ENCODE measurements at regions not wholly inside any gene's neighbourhood (a gene's known extent, or its start where the extent isn't known, plus 50 kb on each side); places are given as distances from the start of the nearest gene placed in this dataset.

- DNase-seq (ENCODE audit: low spot score): no peak
- H3K4me2 ChIP-seq: no peak overlapping the region
- H3K9ac ChIP-seq: no peak overlapping the region
- H3K4me3 ChIP-seq: no peak overlapping the region
- H3K4me1 ChIP-seq: no peaks in the 10 kb centered on the region
- H2AFZ ChIP-seq (replicated peaks): no peak overlapping the region
- no peaks in the 10 kb centered on the region for H3F3A ChIP-seq (ENCODE audit: low read depth)
- Mint-ChIP-seq H3K27me3 (ENCODE audit: insufficient read depth, low read depth) (no peaks in the 10 kb centered on the region), H3K9me3 (peaks cover 3% of the 10 kb centered on the region), H3K36me3 (no peaks in the 10 kb centered on the region), H3K4me3 (no peak overlapping the region), H3K27ac (no peak overlapping the region), H3K4me1 (no peaks in the 10 kb centered on the region)
- H3K79me2 ChIP-seq (ENCODE audit: low read depth): no peaks in the 10 kb centered on the region
- H3K27ac ChIP-seq: no peak overlapping the region
- TF ChIP-seq EZH2phosphoT487 (IDR thresholded peaks at IDR 0.05) (no peak), CTCF (IDR thresholded peaks at IDR 0.05) (no peak), EZH2 (IDR thresholded peaks at IDR 0.05) (no peak)
- no peaks in the 10 kb centered on the region for H4K20me1 ChIP-seq (ENCODE audit: low read depth)
- no peaks in the 10 kb centered on the region for H3K36me3 ChIP-seq
- no peaks in the 10 kb centered on the region for H3K9me3 ChIP-seq (ENCODE audit: low read depth)
- H3K27me3 ChIP-seq: no peaks in the 10 kb centered on the region
These were observed 1797.4 kb downstream of the NCAM2 start for GRCh38 chr21:22795644-22796043.

GRCh38 chr21:22796147-22796546, 1797.9 kb downstream of the NCAM2 start:
- no peak for DNase-seq (ENCODE audit: low spot score)
- Histone ChIP-seq H3K4me3 (no peak overlapping the region), H3K36me3 (no peaks in the 10 kb centered on the region), H3K4me2 (no peak overlapping the region), H3K27ac (no peak overlapping the region), H3K79me2 (ENCODE audit: low read depth) (no peaks in the 10 kb centered on the region), H2AFZ (replicated peaks) (no peak overlapping the region), H3K9me3 (ENCODE audit: low read depth) (no peaks in the 10 kb centered on the region), H3K9ac (no peak overlapping the region), H3K27me3 (no peaks in the 10 kb centered on the region), H3F3A (ENCODE audit: low read depth) (no peaks in the 10 kb centered on the region), H3K4me1 (no peaks in the 10 kb centered on the region), H4K20me1 (ENCODE audit: low read depth) (no peaks in the 10 kb centered on the region)
- no peaks in the 10 kb centered on the region for H3K36me3 Mint-ChIP-seq
- peaks cover 3% of the 10 kb centered on the region for H3K9me3 Mint-ChIP-seq
- H3K4me1 Mint-ChIP-seq: no peaks in the 10 kb centered on the region
- TF ChIP-seq CTCF (IDR thresholded peaks at IDR 0.05): no peak
- TF ChIP-seq EZH2 (IDR thresholded peaks at IDR 0.05): no peak
- TF ChIP-seq EZH2phosphoT487 (IDR thresholded peaks at IDR 0.05): no peak
- no peak overlapping the region for H3K4me3 Mint-ChIP-seq
- no peak overlapping the region for H3K27ac Mint-ChIP-seq
- no peaks in the 10 kb centered on the region for H3K27me3 Mint-ChIP-seq (ENCODE audit: insufficient read depth, low read depth)

GRCh38 chr21:22804151-22804550, 1805.9 kb downstream of the NCAM2 start:
- H3K4me2 ChIP-seq: no peak overlapping the region
- no peak overlapping the region for H3K27ac ChIP-seq
- H3K4me3 Mint-ChIP-seq: no peak overlapping the region
- no peak overlapping the region for H3K27ac Mint-ChIP-seq
- no peak for DNase-seq (ENCODE audit: low spot score)
- no peaks in the 10 kb centered on the region for H3K27me3 Mint-ChIP-seq (ENCODE audit: insufficient read depth, low read depth)
- H3K27me3 ChIP-seq: no peaks in the 10 kb centered on the region
- H3K36me3 Mint-ChIP-seq: no peaks in the 10 kb centered on the region
- no peak overlapping the region for H3K4me3 ChIP-seq
- no peaks in the 10 kb centered on the region for H3K79me2 ChIP-seq (ENCODE audit: low read depth)
- H3K9me3 Mint-ChIP-seq: no peaks in the 10 kb centered on the region
- no peak overlapping the region for H2AFZ ChIP-seq (replicated peaks)
- no peak overlapping the region for H3K9ac ChIP-seq
- H3K36me3 ChIP-seq: no peaks in the 10 kb centered on the region
- H3K9me3 ChIP-seq (ENCODE audit: low read depth): no peaks in the 10 kb centered on the region
- H3F3A ChIP-seq (ENCODE audit: low read depth): no peaks in the 10 kb centered on the region
- H4K20me1 ChIP-seq (ENCODE audit: low read depth): no peaks in the 10 kb centered on the region
- TF ChIP-seq EZH2 (IDR thresholded peaks at IDR 0.05): no peak
- TF ChIP-seq CTCF (IDR thresholded peaks at IDR 0.05): no peak
- TF ChIP-seq EZH2phosphoT487 (IDR thresholded peaks at IDR 0.05): no peak
- no peaks in the 10 kb centered on the region for H3K4me1 ChIP-seq
- H3K4me1 Mint-ChIP-seq: no peaks in the 10 kb centered on the region

- no peak for DNase-seq (ENCODE audit: low spot score)
- no peaks in the 10 kb centered on the region for H3K27me3 Mint-ChIP-seq (ENCODE audit: insufficient read depth, low read depth)
- Histone ChIP-seq H2AFZ (replicated peaks) (no peak overlapping the region), H3F3A (ENCODE audit: low read depth) (no peaks in the 10 kb centered on the region), H3K9ac (no peak overlapping the region), H3K27ac (no peak overlapping the region), H4K20me1 (ENCODE audit: low read depth) (no peaks in the 10 kb centered on the region), H3K4me1 (no peaks in the 10 kb centered on the region), H3K4me2 (no peak overlapping the region), H3K4me3 (no peak overlapping the region), H3K9me3 (ENCODE audit: low read depth) (no peaks in the 10 kb centered on the region), H3K79me2 (ENCODE audit: low read depth) (no peaks in the 10 kb centered on the region), H3K36me3 (no peaks in the 10 kb centered on the region), H3K27me3 (no peaks in the 10 kb centered on the region)
- no peaks in the 10 kb centered on the region for H3K36me3 Mint-ChIP-seq
- no peaks in the 10 kb centered on the region for H3K9me3 Mint-ChIP-seq
- no peaks in the 10 kb centered on the region for H3K4me1 Mint-ChIP-seq
- no peak overlapping the region for H3K4me3 Mint-ChIP-seq
- no peak overlapping the region for H3K27ac Mint-ChIP-seq
- TF ChIP-seq EZH2phosphoT487 (IDR thresholded peaks at IDR 0.05) (no peak), EZH2 (IDR thresholded peaks at IDR 0.05) (no peak), CTCF (IDR thresholded peaks at IDR 0.05) (no peak)
These were observed 1808.1 kb downstream of the NCAM2 start for GRCh38 chr21:22806278-22806677.

Data from neural progenitor cell (in vitro differentiated cells).